VCaP (cell line): ENCODE measurements at regions not wholly inside any gene's neighbourhood (a gene's known extent, or its start where the extent isn't known, plus 50 kb on each side); places are given as distances from the start of the nearest gene placed in this dataset.
"Not testable (repeated sequence)": the region's sequence is repeated elsewhere in the genome, so short reads cannot be mapped to it uniquely, and the experiment has no call there.

Experiments
- H3K27ac ChIP-seq: fragments of 450-650 bp; 2 replicates; pipeline ENCODE4 v1.5.1; 2017
- CTCF ChIP-seq: fragments of 450-650 bp; conservative IDR thresholded peaks from 2 replicates; pipeline ENCODE4 v1.5.1; 2017; ENCODE audit warnings: mild to moderate bottlenecking, moderate library complexity

- H3K27ac ChIP-seq, result no peak overlapping the region
- no peak for TF ChIP-seq CTCF
Observed at GRCh38 chr1:232162001-232162400, 467.9 kb downstream of the SIPA1L2 start.

- not testable (repeated sequence) for H3K27ac ChIP-seq
Observed at GRCh38 chr1:232158558-232158957, 471.4 kb downstream of the SIPA1L2 start.

- H3K27ac ChIP-seq, result not testable (repeated sequence)
Observed at GRCh38 chr1:232156070-232156469, 473.9 kb downstream of the SIPA1L2 start.

- TF ChIP-seq CTCF, result no peak
- no peak overlapping the region for H3K27ac ChIP-seq
Observed at GRCh38 chr1:232153652-232154051, 476.3 kb downstream of the SIPA1L2 start.

- H3K27ac ChIP-seq, result no peak overlapping the region
- TF ChIP-seq CTCF, result no peak
Observed at GRCh38 chr1:232150770-232151548, 479.0 kb downstream of the SIPA1L2 start.

- TF ChIP-seq CTCF, result no peak
- H3K27ac ChIP-seq, result no peak overlapping the region
Observed at GRCh38 chr1:232149287-232150201, 480.4 kb downstream of the SIPA1L2 start.

- no peak for TF ChIP-seq CTCF
- H3K27ac ChIP-seq, result no peak overlapping the region
Observed at GRCh38 chr1:232147215-232147614, 482.7 kb downstream of the SIPA1L2 start.

- no peak overlapping the region for H3K27ac ChIP-seq
- no peak for TF ChIP-seq CTCF
Observed at GRCh38 chr1:232146514-232146913, 483.4 kb downstream of the SIPA1L2 start.
